ENCODE measurements at regions not wholly inside any gene's neighbourhood (a gene's known extent, or its start where the extent isn't known, plus 50 kb on each side); places are given as distances from the start of the nearest gene placed in this dataset.
"Not testable (repeated sequence)": the region's sequence is repeated elsewhere in the genome, so short reads cannot be mapped to it uniquely, and the experiment has no call there.

- Histone ChIP-seq H3K9me3 (no peaks in the 10 kb centered on the region), H3K36me3 (ENCODE audit: low read depth, missing control alignments) (no peaks in the 10 kb centered on the region), H3K27me3 (no peaks in the 10 kb centered on the region), H3K27ac (no peak overlapping the region), H3K4me3 (no peak overlapping the region), H3K4me1 (no peaks in the 10 kb centered on the region)
- intact Hi-C loops (cut with DNase I; ENCODE audit: low total_unique reads) = no loop called here
- WGBS, 2 donors = 83 to 93% methylated on average over 3 of the region's 3 CpGs
- TF ChIP-seq CTCF (IDR thresholded peaks at IDR 0.05) (no peak), POLR2A (IDR thresholded peaks at IDR 0.05) (no peak)
- DNase-seq = no peak
Measured at GRCh38 chr10:127648885-127649284, 88.1 kb upstream of the FOXI2 start.

DNA sequence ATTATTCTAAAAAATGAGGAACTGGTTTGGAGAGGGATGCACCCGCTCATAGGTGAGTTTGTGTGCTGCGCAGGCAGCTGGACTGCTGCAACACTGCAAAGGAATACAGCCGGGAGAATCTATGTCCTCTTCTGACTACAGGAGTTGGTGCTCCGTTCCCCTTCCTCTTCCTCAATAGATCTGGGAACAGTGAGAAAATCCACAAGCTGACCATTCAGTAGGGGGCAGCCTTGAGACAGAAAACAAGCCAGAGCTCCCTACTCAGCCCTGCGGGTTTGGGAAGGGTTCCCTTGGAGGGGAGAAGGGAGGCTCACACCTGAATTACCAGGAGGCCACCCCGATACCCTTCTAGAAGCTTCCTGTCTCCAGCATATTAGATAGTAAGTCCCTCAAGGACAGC, 87.3 kb upstream of the FOXI2 start:
- 62 to 67% methylated on average over 6 of the region's 6 CpGs for WGBS, 2 donors
- TF ChIP-seq POLR2A (IDR thresholded peaks at IDR 0.05) = no peak
- TF ChIP-seq CTCF (IDR thresholded peaks at IDR 0.05) = peak in 1 of 3 experiments; percentile 18
- Histone ChIP-seq H3K36me3 (ENCODE audit: low read depth, missing control alignments) (no peaks in the 10 kb centered on the region), H3K4me3 (no peak overlapping the region), H3K27ac (no peak overlapping the region), H3K27me3 (no peaks in the 10 kb centered on the region), H3K9me3 (no peaks in the 10 kb centered on the region), H3K4me1 (no peaks in the 10 kb centered on the region)
- intact Hi-C loops (cut with DNase I; ENCODE audit: low total_unique reads) = no loop called here
- peak; percentile 23 for DNase-seq

- H3K9me3 ChIP-seq = no peaks in the 10 kb centered on the region
- H3K4me1 ChIP-seq = no peaks in the 10 kb centered on the region
- H3K4me3 ChIP-seq = no peak overlapping the region
- no peak overlapping the region for H3K27ac ChIP-seq
- TF ChIP-seq CTCF (IDR thresholded peaks at IDR 0.05) = no peak
- TF ChIP-seq POLR2A (IDR thresholded peaks at IDR 0.05) = no peak
- DNase-seq = no peak
- H3K36me3 ChIP-seq (ENCODE audit: low read depth, missing control alignments) = no peaks in the 10 kb centered on the region
- intact Hi-C loops (cut with DNase I; ENCODE audit: low total_unique reads) = no loop called here
- H3K27me3 ChIP-seq = no peaks in the 10 kb centered on the region
- 69 to 77% methylated on average over 1 of the region's 1 CpG for WGBS, 2 donors
Measured at GRCh38 chr10:127657056-127657455, 79.9 kb upstream of the FOXI2 start.

GRCh38 chr10:127676430-127676829, 60.6 kb upstream of the FOXI2 start:
- H3K9me3 ChIP-seq; H3K4me1 ChIP-seq; DNase-seq; H3K27ac ChIP-seq; H3K36me3 ChIP-seq (ENCODE audit: low read depth, missing control alignments); intact Hi-C loops (cut with DNase I; ENCODE audit: low total_unique reads); H3K4me3 ChIP-seq; H3K27me3 ChIP-seq: not testable (repeated sequence)
- WGBS, 2 donors = 40 to 45% methylated on average over 3 of the region's 3 CpGs

DNA sequence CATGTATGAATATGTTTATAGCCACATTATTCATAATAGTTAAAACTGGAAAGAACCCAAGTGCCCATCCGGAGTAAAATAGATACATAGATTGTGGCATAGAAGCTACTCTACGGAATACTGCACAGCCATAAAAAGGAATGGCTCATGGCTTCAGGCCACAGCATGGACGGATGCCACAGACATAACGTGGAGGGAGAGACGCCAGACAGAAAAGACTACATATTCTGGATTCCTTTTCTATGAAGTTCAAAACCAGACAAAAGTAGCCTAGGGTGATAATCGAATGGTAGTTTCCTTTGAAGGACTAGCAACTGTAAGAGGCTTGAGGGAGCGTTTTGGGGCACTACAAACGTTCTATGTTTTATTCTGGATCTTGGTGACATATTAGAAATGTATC, 58.9 kb upstream of the FOXI2 start:
- TF ChIP-seq POLR2A (IDR thresholded peaks at IDR 0.05) (no peak), CTCF (IDR thresholded peaks at IDR 0.05) (no peak)
- H3K36me3 ChIP-seq (ENCODE audit: low read depth, missing control alignments) = no peaks in the 10 kb centered on the region
- H3K4me1 ChIP-seq = no peaks in the 10 kb centered on the region
- H3K27me3 ChIP-seq = no peaks in the 10 kb centered on the region
- intact Hi-C loops (cut with DNase I; ENCODE audit: low total_unique reads) = no loop called here
- no peaks in the 10 kb centered on the region for H3K9me3 ChIP-seq
- 56 to 57% methylated on average over 8 of the region's 8 CpGs for WGBS, 2 donors
- DNase-seq = no peak
- H3K4me3 ChIP-seq = no peak overlapping the region
- H3K27ac ChIP-seq = no peak overlapping the region
